AG04449 (cell line): ENCODE measurements at regions not wholly inside any gene's neighbourhood (a gene's known extent, or its start where the extent isn't known, plus 50 kb on each side); places are given as distances from the start of the nearest gene placed in this dataset.

Source experiments
- CTCF ChIA-PET: fragments of 350-600 bp; formaldehyde crosslinking; extraction: SDS; loops from one replicate; lab custom pipeline; 2021; ENCODE audit warnings: antibody characterized with exemption; lab: Yijun Ruan, JAX
- POLR2A ChIA-PET: fragments of 400-600, 350-600 bp; formaldehyde crosslinking; extraction: SDS; loops from one replicate; lab custom pipeline; 2020; ENCODE audit warnings: antibody characterized with exemption, inconsistent platforms; lab: Yijun Ruan, JAX
- DNase-seq: peaks from one replicate; pipeline ENCODE4 v3.0.0-alpha.2; 2010; ENCODE audit warnings: low read depth, low spot score
- H3K4me3 ChIP-seq: 2 replicates; pipeline ENCODE4 v1.5.1; 2011; ENCODE audit warnings: low read depth, mild to moderate bottlenecking, control low read depth, low read length
- CTCF ChIP-seq: IDR thresholded peaks from one replicate; pipeline ENCODE4 v1.5.1; 2011; ENCODE audit warnings: mild to moderate bottlenecking, moderate library complexity, low read length, control low read depth, inconsistent platforms; ENCODE audit not compliant: insufficient read depth; ENCODE audit errors: missing control alignments

GRCh38 chrX:9301836-9302235 is 163.0 kb upstream of the TBL1X start:
- CTCF ChIA-PET, result no interaction called here
- no peak overlapping the region for H3K4me3 ChIP-seq
- POLR2A ChIA-PET, result no interaction called here
- no peak for DNase-seq
- TF ChIP-seq CTCF, result no peak

GRCh38 chrX:9302381-9302780 is 162.5 kb upstream of the TBL1X start:
- ChIA-PET CTCF (no interaction called here), POLR2A (no interaction called here)
- H3K4me3 ChIP-seq, result no peak overlapping the region
- no peak for TF ChIP-seq CTCF
- no peak for DNase-seq

DNA sequence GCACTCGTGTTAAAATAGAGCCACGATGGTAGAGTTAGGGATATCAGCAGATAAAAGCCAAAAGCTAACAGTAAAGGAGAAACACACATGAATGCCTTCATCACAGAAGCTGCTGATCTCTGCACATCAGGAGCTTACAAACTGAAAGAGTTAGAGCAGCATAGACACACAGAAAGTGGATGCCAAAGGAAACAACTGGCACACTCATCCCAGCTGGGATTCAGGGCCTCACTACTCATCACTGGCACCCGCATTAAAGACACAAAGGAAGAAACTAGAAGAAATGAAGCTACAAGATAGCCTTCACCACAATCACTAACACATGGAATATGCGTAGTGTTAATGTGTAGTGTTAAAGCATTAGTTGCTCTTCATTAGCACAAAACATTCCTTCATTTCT is 156.4 kb upstream of the TBL1X start:
- no peak for TF ChIP-seq CTCF
- CTCF ChIA-PET, result no interaction called here
- POLR2A ChIA-PET, result no interaction called here

GRCh38 chrX:9310616-9311015 is 154.2 kb upstream of the TBL1X start:
- no peak overlapping the region for H3K4me3 ChIP-seq
- TF ChIP-seq CTCF, result no peak
- POLR2A ChIA-PET, result no interaction called here
- CTCF ChIA-PET, result no interaction called here
- no peak for DNase-seq

More for the DNA sequence above, 156.4 kb upstream of the TBL1X start:
- no peak for DNase-seq
- H3K4me3 ChIP-seq, result no peak overlapping the region

GRCh38 chrX:9311421-9312160 is 153.3 kb upstream of the TBL1X start:
- CTCF ChIA-PET, result interaction anchor here (1.4 kb wide), 1 partner anchor 12 kb away, joined by 5 read pairs; no protein-coding TSS in a partner anchor
- POLR2A ChIA-PET, result no interaction called here
- no peak overlapping the region for H3K4me3 ChIP-seq

More at GRCh38 chrX:9311421-9312160, 153.3 kb upstream of the TBL1X start:
- no peak for DNase-seq
- TF ChIP-seq CTCF, result no peak
